HG02763 (cell line): ENCODE measurements at regions not wholly inside any gene's neighbourhood (a gene's known extent, or its start where the extent isn't known, plus 50 kb on each side); places are given as distances from the start of the nearest gene placed in this dataset.

Experiments
- ATAC-seq: cut with Tn5 transposase; IDR thresholded peaks from one replicate; pipeline ENCODE4 v1.9.1; 2021; ENCODE audit warnings: mild to moderate bottlenecking, moderate library complexity; ENCODE audit not compliant: unreplicated experiment

DNA sequence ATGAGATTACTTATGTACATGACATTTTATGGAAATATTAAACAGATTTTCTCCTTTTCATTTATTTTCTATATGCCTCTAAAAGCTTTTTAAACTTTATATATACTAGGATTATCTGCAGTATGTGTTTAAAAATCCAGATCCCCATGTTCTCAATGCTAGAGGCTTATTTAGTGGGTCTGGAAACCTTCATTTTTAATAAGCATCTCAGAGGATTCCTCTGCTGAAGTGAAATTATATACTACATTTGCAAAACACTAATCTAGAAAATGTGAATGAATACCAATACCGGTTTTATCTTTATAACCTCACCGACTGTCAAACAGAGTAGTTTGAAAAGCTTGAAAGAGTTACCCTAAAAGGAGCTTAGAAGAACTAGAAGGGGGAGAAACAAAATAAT lies 863.8 kb upstream of the ZWINT start:
- no peak for ATAC-seq

DNA sequence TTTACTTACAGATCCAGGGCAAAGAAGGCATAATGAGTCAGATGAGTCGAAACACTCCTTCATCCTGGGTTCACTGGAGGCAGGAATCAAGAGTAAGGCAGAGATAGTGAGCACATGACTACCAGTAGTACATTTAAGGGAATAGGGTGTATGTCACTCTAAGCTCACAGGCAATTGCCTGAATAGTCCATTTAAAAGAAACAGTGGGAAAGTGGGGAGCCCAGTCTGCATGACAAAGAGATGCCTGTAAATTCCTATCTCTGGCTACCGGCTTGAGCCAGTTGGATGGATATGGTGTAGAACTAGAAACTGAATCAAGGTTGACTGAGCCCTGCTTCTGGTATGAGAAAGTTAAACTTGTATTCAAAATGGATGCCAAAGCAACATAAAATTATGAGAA lies 861.5 kb upstream of the ZWINT start:
- no peak for ATAC-seq

- ATAC-seq, result no peak
Observed at GRCh38 chr10:57222129-57222528, 861.1 kb upstream of the ZWINT start.

- no peak for ATAC-seq
Observed at GRCh38 chr10:57221674-57222073, 860.6 kb upstream of the ZWINT start.

- ATAC-seq, result no peak
Observed at GRCh38 chr10:57218382-57218781, 857.3 kb upstream of the ZWINT start.

DNA sequence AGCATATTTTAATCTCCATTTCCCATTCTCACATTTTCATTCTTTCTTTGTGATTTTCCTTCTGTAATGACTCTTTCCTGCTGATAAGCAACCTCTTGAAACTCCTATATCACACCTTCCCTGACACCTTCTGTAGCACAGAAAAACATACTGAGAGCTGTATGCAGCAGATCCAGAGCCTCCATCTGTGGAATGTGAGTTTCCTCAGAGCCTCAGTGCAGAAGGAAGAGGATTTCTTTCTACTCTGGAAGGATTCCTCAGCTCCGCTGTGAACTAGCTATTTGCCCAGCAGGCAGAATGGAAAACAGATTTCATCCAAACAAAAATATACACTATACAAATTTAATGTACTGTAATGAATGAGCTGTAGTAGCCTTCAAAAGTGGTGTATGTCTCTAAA lies 841.3 kb upstream of the ZWINT start:
- ATAC-seq, result no peak

DNA sequence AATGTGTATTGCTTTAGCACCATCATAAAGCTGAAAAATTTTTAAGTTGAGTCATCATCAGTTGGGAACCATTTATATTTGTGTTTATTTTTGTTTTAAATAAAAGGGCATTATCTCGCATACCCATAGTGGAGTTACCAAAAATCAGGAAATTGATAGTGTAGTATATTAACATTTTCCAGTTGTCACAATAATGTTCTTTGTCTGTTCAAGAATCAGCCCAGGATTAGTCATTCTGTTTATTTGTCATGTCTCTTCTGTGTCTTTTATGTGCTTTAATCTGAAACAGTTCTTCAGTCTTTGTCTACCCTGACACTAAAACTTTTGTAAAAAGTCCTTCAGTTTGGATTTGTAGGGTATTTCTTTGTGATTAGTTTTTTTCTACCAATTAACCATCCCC lies 827.8 kb upstream of the ZWINT start:
- no peak for ATAC-seq

DNA sequence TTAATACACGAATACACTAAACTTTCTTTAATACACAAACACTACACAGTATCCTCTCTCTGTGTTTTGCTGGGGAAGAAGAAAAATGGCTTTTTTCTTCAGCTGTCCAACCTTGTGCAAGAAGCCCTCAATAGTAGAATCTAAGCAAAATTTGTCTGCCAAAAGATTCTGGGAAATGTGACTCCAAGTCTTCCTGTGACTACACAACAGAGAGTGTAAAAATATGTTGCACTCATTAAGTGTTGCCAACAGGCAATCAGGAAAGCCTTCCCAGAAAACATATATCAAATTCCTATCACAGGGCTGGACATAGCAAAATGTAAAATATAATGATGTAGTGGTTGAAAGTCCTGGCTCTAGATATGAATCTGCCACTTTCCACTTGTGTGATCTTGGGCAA lies 825.1 kb upstream of the ZWINT start:
- ATAC-seq, result no peak

DNA sequence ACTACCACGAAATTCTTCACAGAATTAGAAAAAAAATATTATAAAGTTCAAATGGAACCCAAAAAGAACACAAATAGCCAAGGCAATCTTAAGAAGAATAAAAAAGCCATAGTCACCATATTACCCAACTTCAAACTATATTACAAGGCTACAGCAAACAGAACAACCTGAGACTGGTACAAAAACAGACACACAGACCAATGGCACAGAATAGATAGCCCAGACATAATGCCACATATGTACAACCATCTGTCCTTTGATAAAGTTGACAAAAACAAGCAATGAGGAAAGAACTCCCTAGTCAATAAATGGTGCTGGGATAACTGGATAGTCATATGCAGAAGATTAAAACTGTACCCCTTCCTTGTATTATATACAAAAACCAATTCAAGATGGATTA lies 808.5 kb upstream of the ZWINT start:
- ATAC-seq, result no peak

GRCh38 chr10:57168611-57169240 lies 807.7 kb upstream of the ZWINT start:
- ATAC-seq, result no peak

GRCh38 chr10:57165671-57166070 lies 804.6 kb upstream of the ZWINT start:
- ATAC-seq, result no peak

DNA sequence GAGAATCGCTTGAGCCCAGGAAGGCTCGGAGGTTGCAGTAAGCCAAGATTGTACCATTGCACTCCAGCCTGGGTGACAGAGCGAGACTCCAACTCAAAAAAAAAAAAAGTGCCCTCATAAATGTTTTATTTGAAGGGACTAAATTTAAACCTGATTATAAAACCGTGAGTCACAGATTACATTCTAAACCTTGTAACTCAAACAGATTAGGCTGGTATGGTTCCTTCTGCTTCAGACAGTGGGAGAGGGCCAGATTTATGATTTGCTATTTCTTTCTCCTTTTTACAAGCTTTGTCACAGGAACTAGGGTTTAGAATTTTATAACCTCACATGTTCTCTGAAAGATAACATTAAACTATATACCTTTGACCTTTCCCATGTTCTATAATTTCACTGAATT lies 801.2 kb upstream of the ZWINT start:
- no peak for ATAC-seq

DNA sequence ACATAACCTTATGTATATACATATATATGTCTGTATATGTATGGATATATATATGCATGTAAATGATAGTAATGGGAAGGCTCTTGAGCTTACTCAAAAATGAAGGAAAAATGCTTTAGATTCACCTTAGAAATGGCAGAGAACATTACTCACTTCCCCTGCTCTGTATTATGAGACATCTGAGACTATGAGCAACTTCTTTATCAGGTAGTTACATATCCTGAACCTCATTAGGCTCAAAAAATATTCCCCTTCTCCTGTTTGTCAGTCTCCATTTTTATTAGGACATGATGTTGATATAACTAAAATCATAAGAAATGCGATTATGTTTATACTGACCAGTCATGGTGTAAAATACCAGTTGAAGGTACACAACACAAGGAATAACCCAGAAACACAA lies 800.1 kb upstream of the ZWINT start:
- ATAC-seq, result no peak

DNA sequence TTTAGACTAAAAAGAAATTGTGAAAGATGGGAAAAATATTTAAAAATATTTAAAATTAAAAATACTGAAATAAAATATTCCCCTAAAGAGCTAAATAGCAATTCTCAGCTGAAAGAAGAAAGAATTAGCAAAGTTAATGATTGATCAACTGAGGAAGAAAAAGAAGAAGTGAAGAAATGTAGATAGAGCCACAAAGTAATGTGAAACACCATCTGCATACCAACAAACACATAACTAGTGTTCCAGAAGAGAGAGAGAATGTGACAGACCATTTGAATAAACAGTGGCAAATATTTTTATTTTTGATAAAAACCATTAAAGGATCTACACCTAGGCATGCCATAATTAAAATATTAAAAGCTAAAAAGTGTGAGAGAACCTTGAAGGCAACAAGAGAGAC lies 784.5 kb upstream of the ZWINT start:
- no peak for ATAC-seq

GRCh38 chr10:57142925-57143576 lies 782.0 kb upstream of the ZWINT start:
- no peak for ATAC-seq

DNA sequence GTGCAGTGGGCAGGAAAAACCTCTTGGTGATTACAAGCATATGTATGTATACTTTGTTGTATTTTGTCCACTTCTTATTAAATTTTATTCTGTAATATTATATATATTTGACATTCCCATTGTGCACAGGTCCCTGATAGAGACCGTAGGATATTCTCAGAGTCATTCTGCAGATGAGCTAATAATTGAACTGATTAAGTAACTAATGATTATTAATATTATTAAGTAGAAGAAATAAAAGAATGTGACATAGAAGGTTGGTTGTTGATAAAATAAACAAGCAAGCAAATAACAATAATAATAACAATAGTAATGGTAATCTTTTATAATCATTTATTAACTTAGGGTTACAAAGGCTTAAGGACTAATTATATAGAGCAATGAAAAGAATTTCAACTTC lies 780.6 kb upstream of the ZWINT start:
- no peak for ATAC-seq

DNA sequence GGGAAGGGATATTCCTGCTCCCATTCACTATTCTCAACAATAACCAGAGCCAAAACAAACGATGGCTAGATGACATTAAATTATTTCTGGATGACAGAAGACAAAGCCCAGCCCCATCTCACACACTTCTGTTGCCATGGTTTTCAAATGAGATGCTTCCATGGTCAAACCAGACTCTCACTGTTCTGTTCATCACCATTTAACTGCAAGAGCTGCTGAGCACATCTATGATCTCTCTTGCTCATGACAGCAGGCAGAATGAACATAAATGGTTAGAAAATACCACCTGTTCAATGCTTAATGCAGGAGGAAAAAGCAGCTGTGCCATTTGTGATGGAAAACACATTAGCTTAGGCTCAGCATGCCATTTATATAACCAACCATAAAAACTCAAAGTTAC lies 758.6 kb upstream of the ZWINT start:
- no peak for ATAC-seq

GRCh38 chr10:57113545-57113944 lies 752.5 kb upstream of the ZWINT start:
- no peak for ATAC-seq

- ATAC-seq, result no peak
Observed at GRCh38 chr10:57102236-57102635, 741.2 kb upstream of the ZWINT start.

DNA sequence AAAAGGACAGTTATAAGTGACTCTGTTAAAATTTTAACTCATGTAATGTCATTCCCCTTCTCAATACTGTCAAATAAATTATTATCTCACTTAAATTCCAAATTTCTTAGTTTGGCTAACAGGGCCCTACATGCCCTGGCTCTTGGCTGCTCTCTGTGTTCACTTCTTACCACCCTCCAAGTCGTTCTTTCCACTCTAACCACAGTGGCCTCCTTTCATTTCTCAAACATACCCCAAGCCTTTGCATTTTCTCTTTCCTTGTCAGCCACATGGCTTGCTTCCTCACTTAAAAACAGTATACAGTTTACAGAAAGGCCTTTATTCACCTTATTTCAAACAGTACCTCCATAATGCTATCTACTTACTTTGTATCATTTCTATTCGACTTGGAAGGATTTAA lies 737.1 kb upstream of the ZWINT start:
- no peak for ATAC-seq

DNA sequence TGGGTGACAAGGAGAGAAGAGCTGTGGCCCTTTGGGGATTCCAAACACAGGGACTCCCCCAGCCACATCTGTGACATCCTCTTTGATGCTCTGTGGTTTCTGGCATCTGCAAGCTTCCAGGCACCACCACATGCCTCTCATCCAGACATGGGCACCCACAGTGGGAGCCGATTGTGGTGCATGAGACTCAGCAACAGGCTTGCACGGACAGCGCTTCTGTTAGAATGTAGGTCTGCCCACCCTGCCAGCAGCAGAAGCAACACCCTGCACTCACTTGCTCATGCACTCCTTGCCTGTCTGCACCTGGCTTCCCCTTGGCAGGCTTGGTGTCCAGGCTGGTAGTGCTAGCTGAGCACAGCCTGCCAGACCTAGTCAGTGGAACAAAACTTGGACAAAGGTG lies 735.0 kb upstream of the ZWINT start:
- ATAC-seq, result no peak

GRCh38 chr10:57094965-57095364 lies 733.9 kb upstream of the ZWINT start:
- ATAC-seq, result no peak

GRCh38 chr10:57094083-57094482 lies 733.0 kb upstream of the ZWINT start:
- ATAC-seq, result no peak
